WI38 (cell line): ENCODE measurements at regions not wholly inside any gene's neighbourhood (a gene's known extent, or its start where the extent isn't known, plus 50 kb on each side); places are given as distances from the start of the nearest gene placed in this dataset.
A peak's percentile ranks its signal among the peaks of the same experiment; 100 is the strongest.

ENCODE experiments used
- H3K4me3 ChIP-seq: 2 replicates; pipeline ENCODE4 v1.5.1; 2011; ENCODE audit warnings: low read depth, mild to moderate bottlenecking, control low read depth, low read length
- CTCF ChIP-seq: IDR thresholded peaks from 2 replicates; pipeline ENCODE4 v1.5.1; 2012; ENCODE audit warnings: low read depth, mild to moderate bottlenecking, control low read depth, low read length

GRCh38 chr7:132733860-132734259 is 157.6 kb upstream of the PLXNA4 start:
- H3K4me3 ChIP-seq, result no peak overlapping the region
- TF ChIP-seq CTCF, result no peak

- H3K4me3 ChIP-seq, result no peak overlapping the region
- TF ChIP-seq CTCF, result no peak
These were observed 156.1 kb upstream of the PLXNA4 start for GRCh38 chr7:132732321-132732865.

- H3K4me3 ChIP-seq, result no peak overlapping the region
- TF ChIP-seq CTCF, result no peak
These were observed 153.8 kb upstream of the PLXNA4 start for GRCh38 chr7:132730105-132730504.

GRCh38 chr7:132723506-132724081 is 147.3 kb upstream of the PLXNA4 start:
- no peak for TF ChIP-seq CTCF
- no peak overlapping the region for H3K4me3 ChIP-seq

- no peak for TF ChIP-seq CTCF
- no peak overlapping the region for H3K4me3 ChIP-seq
These were observed 144.6 kb upstream of the PLXNA4 start for GRCh38 chr7:132720835-132721234.

GRCh38 chr7:132713893-132714292 is 137.6 kb upstream of the PLXNA4 start:
- no peak overlapping the region for H3K4me3 ChIP-seq
- TF ChIP-seq CTCF, result no peak

GRCh38 chr7:132709971-132710567 is 133.8 kb upstream of the PLXNA4 start:
- H3K4me3 ChIP-seq, result no peak overlapping the region
- peak; percentile 52 for TF ChIP-seq CTCF
